OCI-LY1 (cell line): ENCODE measurements at regions not wholly inside any gene's neighbourhood (a gene's known extent, or its start where the extent isn't known, plus 50 kb on each side); places are given as distances from the start of the nearest gene placed in this dataset.

Source experiments
- EZH2 ChIP-seq: fragments of 200-600 bp; sonication (generic), shearing (Covaris generic); IDR thresholded peaks from 2 replicates; pipeline ENCODE4 v1.8.0; 2017; ENCODE audit warnings: borderline replicate concordance, mixed run types, mild to moderate bottlenecking, antibody characterized with exemption, low read length, moderate library complexity, mixed read lengths
- TF ChIP-seq, protein P1 (sequence below): fragments of 200-600 bp; sonication (generic), shearing (Covaris generic); IDR thresholded peaks from 2 replicates; pipeline ENCODE4 v1.5.1; 2017; ENCODE audit warnings: mild to moderate bottlenecking, antibody characterized with exemption, low read length, moderate library complexity, mixed read lengths

DNA sequence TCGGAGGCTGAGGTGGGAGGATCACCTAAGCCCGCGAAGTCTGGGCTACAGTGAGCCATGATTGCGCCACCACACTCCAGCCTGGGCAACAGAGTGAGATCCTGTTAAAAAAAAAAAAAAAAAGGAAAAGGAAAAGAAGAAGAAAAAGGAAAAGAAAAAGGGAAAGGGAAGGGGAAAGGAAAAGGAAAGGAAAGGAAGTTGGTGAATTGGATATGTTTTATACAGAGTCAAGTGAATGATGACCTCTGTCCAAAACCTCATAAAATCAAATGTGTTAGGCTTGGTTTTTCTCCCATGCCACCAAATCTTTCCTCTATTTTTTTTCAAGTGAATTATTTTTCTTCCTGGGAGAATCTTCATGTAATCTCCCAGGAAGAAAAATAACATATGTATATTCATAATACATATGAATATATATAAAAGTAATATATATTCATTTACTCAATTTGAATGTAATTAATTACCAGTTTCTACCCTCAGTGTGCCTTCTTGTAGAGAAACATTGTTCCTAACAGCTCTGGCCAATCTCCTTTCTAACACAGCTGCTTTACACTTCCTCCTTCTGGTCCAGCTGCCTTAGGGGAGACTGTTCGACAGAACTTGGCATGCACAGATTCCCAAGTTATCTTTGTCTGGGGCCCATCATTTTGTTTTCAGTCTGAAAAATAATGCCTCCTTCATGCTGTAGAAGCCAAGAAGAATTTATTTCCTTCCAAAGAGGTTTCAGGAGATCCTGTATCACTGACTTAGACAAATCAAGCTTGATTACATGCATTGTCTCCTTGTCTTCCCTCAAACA lies 111.9 kb downstream of the CCDC34 start:
- no peak for TF ChIP-seq EZH2
- TF ChIP-seq, protein P1, sequence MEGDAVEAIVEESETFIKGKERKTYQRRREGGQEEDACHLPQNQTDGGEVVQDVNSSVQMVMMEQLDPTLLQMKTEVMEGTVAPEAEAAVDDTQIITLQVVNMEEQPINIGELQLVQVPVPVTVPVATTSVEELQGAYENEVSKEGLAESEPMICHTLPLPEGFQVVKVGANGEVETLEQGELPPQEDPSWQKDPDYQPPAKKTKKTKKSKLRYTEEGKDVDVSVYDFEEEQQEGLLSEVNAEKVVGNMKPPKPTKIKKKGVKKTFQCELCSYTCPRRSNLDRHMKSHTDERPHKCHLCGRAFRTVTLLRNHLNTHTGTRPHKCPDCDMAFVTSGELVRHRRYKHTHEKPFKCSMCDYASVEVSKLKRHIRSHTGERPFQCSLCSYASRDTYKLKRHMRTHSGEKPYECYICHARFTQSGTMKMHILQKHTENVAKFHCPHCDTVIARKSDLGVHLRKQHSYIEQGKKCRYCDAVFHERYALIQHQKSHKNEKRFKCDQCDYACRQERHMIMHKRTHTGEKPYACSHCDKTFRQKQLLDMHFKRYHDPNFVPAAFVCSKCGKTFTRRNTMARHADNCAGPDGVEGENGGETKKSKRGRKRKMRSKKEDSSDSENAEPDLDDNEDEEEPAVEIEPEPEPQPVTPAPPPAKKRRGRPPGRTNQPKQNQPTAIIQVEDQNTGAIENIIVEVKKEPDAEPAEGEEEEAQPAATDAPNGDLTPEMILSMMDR: no peak
